ENCODE measurements at regions not wholly inside any gene's neighbourhood (a gene's known extent, or its start where the extent isn't known, plus 50 kb on each side); places are given as distances from the start of the nearest gene placed in this dataset.

DNA sequence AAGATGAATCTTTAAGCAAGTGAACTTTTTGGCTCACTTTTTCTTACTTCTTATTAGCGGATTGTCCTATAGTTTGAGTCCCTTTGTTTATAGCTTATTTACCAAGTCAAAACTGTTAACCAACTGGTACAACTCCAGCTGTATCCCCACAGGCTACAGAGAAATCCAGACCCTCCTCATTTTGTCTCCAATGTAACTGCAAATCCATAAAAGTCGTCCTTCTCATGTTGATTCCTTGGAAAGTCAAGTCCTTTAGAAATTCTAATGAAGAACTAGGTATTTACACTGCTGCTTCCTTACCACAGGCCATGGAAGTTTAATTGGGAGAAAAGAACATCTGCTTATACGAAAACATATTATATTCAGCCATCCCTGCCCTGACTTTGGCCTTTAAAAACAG is 729.1 kb upstream of the NRSN1 start:
- TF ChIP-seq, protein P1, sequence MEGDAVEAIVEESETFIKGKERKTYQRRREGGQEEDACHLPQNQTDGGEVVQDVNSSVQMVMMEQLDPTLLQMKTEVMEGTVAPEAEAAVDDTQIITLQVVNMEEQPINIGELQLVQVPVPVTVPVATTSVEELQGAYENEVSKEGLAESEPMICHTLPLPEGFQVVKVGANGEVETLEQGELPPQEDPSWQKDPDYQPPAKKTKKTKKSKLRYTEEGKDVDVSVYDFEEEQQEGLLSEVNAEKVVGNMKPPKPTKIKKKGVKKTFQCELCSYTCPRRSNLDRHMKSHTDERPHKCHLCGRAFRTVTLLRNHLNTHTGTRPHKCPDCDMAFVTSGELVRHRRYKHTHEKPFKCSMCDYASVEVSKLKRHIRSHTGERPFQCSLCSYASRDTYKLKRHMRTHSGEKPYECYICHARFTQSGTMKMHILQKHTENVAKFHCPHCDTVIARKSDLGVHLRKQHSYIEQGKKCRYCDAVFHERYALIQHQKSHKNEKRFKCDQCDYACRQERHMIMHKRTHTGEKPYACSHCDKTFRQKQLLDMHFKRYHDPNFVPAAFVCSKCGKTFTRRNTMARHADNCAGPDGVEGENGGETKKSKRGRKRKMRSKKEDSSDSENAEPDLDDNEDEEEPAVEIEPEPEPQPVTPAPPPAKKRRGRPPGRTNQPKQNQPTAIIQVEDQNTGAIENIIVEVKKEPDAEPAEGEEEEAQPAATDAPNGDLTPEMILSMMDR (IDR thresholded peaks at IDR 0.05; ENCODE audit: low read depth, low read length, poor library complexity, severe bottlenecking): no peak
- no peak for TF ChIP-seq EZH2phosphoT487 (IDR thresholded peaks at IDR 0.05; ENCODE audit: borderline replicate concordance, low read length)

All from DOHH2 (cell line).